ENCODE measurements at regions not wholly inside any gene's neighbourhood (a gene's known extent, or its start where the extent isn't known, plus 50 kb on each side); places are given as distances from the start of the nearest gene placed in this dataset.

GRCh38 chr2:193907561-193907960 is 1712.8 kb upstream of the TMEFF2 start:
- no peak for DNase-seq (ENCODE audit: low read depth)
- H3K4me3 ChIP-seq (ENCODE audit: low read depth, low read length) = no peak overlapping the region
- no peak for TF ChIP-seq CTCF (conservative IDR thresholded peaks at IDR 0.05; ENCODE audit: low read depth, low read length)

GRCh38 chr2:193900292-193900691 is 1705.6 kb upstream of the TMEFF2 start:
- TF ChIP-seq CTCF (conservative IDR thresholded peaks at IDR 0.05; ENCODE audit: low read depth, low read length) = no peak
- no peak for DNase-seq (ENCODE audit: low read depth)
- no peak overlapping the region for H3K4me3 ChIP-seq (ENCODE audit: low read depth, low read length)

- no peak overlapping the region for H3K4me3 ChIP-seq (ENCODE audit: low read depth, low read length)
- no peak for DNase-seq (ENCODE audit: low read depth)
- TF ChIP-seq CTCF (conservative IDR thresholded peaks at IDR 0.05; ENCODE audit: low read depth, low read length) = no peak
Measured at GRCh38 chr2:193895226-193895625, 1700.5 kb upstream of the TMEFF2 start.

GRCh38 chr2:193894081-193894480 is 1699.3 kb upstream of the TMEFF2 start:
- H3K4me3 ChIP-seq (ENCODE audit: low read depth, low read length) = no peak overlapping the region
- no peak for TF ChIP-seq CTCF (conservative IDR thresholded peaks at IDR 0.05; ENCODE audit: low read depth, low read length)
- no peak for DNase-seq (ENCODE audit: low read depth)

GRCh38 chr2:193891023-193891422 is 1696.3 kb upstream of the TMEFF2 start:
- no peak for TF ChIP-seq CTCF (conservative IDR thresholded peaks at IDR 0.05; ENCODE audit: low read depth, low read length)
- no peak overlapping the region for H3K4me3 ChIP-seq (ENCODE audit: low read depth, low read length)
- no peak for DNase-seq (ENCODE audit: low read depth)

- H3K4me3 ChIP-seq (ENCODE audit: low read depth, low read length) = no peak overlapping the region
- TF ChIP-seq CTCF (conservative IDR thresholded peaks at IDR 0.05; ENCODE audit: low read depth, low read length) = no peak
- DNase-seq (ENCODE audit: low read depth) = no peak
Measured at GRCh38 chr2:193885419-193885818, 1690.7 kb upstream of the TMEFF2 start.

- DNase-seq (ENCODE audit: low read depth) = no peak
- no peak overlapping the region for H3K4me3 ChIP-seq (ENCODE audit: low read depth, low read length)
- no peak for TF ChIP-seq CTCF (conservative IDR thresholded peaks at IDR 0.05; ENCODE audit: low read depth, low read length)
Measured at GRCh38 chr2:193883820-193884219, 1689.1 kb upstream of the TMEFF2 start.
